ENCODE measurements at regions not wholly inside any gene's neighbourhood (a gene's known extent, or its start where the extent isn't known, plus 50 kb on each side); places are given as distances from the start of the nearest gene placed in this dataset.

DNA sequence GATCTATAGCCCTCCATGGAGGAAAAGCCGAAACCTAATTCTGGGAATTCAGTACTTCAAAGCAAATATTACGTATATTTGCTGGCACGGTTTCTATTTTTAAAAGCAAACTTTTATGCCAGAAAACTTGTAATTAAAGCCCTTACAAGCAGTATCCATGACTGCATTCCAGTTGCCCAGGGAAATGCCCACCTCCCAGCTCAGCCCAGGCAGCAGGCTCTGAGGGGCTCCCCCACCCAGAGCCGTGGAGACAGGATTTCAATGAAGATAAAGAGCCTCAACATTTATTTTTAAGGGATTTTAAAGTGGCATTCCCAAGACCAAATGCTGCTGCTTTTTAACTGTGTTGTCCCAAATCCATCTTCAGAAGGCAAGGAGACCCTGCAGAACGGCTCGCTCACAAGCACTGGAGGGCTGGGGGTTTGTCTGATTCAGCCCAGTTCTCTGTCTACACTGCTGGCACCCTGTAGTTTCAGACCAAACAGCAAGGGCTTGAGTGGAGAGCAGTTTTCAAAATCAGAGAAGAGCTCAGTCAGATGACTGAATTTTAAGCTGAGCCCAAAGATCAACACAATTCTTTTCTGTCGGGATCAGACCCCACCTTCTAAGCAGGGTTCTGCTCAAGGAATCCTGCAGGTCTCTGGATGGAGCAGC lies 105.1 kb downstream of the KCNF1 start:
- peaks cover 68% of the 10 kb centered on the region for H3K27me3 Mint-ChIP-seq (ENCODE audit: insufficient read depth)

DNA sequence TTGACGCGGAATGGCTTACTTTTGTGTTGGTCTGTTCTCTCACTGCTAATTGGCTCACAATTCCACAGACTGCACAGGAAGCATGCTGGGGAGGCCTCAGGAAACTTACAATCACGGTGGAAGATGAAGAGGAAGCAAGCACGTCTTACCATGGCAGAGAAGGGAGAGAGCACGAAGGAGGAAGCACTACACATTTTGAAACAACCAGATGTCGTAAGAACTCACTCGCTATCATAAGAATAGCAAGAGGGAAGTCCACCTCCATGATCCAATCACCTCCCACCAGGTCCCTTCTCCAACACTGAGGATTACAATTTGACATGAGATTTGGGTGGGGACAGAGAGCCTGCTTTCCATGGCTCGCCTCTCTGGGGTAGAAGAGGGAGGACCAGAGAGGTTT lies 106.2 kb downstream of the KCNF1 start:
- H3K9me3 Mint-ChIP-seq: no peaks in the 10 kb centered on the region; the same call in 1 of the 2 replicates
- no peaks in the 10 kb centered on the region for H3K4me1 Mint-ChIP-seq (ENCODE audit: low read depth)
- no peaks in the 10 kb centered on the region for H3K36me3 Mint-ChIP-seq (ENCODE audit: low read depth)
- no peak overlapping the region for H3K4me3 Mint-ChIP-seq
- H3K27me3 Mint-ChIP-seq (ENCODE audit: insufficient read depth): peaks cover 66% of the 10 kb centered on the region
- TF ChIP-seq, protein P1, sequence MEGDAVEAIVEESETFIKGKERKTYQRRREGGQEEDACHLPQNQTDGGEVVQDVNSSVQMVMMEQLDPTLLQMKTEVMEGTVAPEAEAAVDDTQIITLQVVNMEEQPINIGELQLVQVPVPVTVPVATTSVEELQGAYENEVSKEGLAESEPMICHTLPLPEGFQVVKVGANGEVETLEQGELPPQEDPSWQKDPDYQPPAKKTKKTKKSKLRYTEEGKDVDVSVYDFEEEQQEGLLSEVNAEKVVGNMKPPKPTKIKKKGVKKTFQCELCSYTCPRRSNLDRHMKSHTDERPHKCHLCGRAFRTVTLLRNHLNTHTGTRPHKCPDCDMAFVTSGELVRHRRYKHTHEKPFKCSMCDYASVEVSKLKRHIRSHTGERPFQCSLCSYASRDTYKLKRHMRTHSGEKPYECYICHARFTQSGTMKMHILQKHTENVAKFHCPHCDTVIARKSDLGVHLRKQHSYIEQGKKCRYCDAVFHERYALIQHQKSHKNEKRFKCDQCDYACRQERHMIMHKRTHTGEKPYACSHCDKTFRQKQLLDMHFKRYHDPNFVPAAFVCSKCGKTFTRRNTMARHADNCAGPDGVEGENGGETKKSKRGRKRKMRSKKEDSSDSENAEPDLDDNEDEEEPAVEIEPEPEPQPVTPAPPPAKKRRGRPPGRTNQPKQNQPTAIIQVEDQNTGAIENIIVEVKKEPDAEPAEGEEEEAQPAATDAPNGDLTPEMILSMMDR (IDR thresholded peaks at IDR 0.05): no peak
- H3K27ac Mint-ChIP-seq: no peak overlapping the region
- DNase-seq: no peak

More for the DNA sequence above, 105.1 kb downstream of the KCNF1 start:
- TF ChIP-seq, protein P1 (IDR thresholded peaks at IDR 0.05): no peak
- peaks cover 10% of the 10 kb centered on the region for H3K9me3 Mint-ChIP-seq
- no peaks in the 10 kb centered on the region for H3K36me3 Mint-ChIP-seq (ENCODE audit: low read depth)
- H3K4me3 Mint-ChIP-seq: no peak overlapping the region
- no peaks in the 10 kb centered on the region for H3K4me1 Mint-ChIP-seq (ENCODE audit: low read depth)
- H3K27ac Mint-ChIP-seq: no peak overlapping the region
- no peak for DNase-seq

DNA sequence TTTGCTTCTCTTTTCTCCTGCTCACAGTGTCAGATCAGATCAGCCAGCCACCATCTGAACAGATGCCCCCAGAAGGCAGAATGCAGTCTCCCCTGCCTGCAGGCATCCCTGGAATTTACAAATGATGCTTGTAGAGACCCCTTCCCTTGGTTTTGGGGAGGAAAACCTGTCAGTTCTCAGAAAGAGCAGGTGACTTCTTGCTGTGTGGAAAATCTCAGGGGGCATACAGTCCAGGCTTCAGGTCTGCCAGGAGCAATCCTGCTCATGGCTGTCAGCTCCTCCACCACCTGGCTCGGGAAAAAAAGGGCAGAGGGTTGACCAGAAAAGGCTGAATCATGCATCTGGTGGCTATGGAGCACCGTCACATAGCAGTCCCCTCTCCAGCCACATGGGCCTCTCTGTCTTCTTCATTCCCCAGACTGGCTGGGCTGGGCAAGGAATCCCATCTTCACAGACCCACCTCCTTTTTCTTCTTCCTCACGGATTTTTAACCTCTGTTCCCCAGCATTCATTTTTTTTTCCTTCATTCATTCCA lies 107.0 kb downstream of the KCNF1 start:
- no peaks in the 10 kb centered on the region for H3K9me3 Mint-ChIP-seq
- H3K27me3 Mint-ChIP-seq (ENCODE audit: insufficient read depth): peaks cover 58% of the 10 kb centered on the region
- no peak overlapping the region for H3K4me3 Mint-ChIP-seq
- DNase-seq: no peak
- H3K4me1 Mint-ChIP-seq (ENCODE audit: low read depth): no peaks in the 10 kb centered on the region
- no peak overlapping the region for H3K27ac Mint-ChIP-seq
- H3K36me3 Mint-ChIP-seq (ENCODE audit: low read depth): no peaks in the 10 kb centered on the region
- TF ChIP-seq, protein P1 (IDR thresholded peaks at IDR 0.05): no peak

DNA sequence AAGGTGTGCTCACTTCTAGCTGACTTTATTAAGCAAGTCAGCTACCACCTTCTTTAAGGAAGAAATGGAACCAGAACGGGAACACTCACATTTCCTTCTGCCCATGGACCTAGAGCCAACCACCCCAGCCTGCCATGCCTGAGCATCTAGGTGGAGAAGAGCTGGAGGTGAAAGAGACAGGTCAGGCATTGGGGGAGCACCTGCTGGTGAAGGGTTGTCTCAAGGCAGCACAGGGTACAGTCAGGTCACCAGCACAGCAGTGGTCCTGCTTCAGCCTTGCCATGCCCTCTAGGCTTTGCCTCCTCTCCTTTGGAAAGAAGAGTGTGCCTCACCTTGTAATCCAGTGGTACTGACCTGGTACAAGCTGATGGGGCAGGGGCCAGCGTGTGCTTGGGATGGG lies 107.9 kb downstream of the KCNF1 start:
- H3K36me3 Mint-ChIP-seq (ENCODE audit: low read depth): no peaks in the 10 kb centered on the region
- no peak overlapping the region for H3K27ac Mint-ChIP-seq
- no peak for DNase-seq
- no peaks in the 10 kb centered on the region for H3K4me1 Mint-ChIP-seq (ENCODE audit: low read depth)
- H3K9me3 Mint-ChIP-seq: no peaks in the 10 kb centered on the region
- no peak overlapping the region for H3K4me3 Mint-ChIP-seq
- peaks cover 55% of the 10 kb centered on the region for H3K27me3 Mint-ChIP-seq (ENCODE audit: insufficient read depth)
- TF ChIP-seq, protein P1 (IDR thresholded peaks at IDR 0.05): no peak

DNA sequence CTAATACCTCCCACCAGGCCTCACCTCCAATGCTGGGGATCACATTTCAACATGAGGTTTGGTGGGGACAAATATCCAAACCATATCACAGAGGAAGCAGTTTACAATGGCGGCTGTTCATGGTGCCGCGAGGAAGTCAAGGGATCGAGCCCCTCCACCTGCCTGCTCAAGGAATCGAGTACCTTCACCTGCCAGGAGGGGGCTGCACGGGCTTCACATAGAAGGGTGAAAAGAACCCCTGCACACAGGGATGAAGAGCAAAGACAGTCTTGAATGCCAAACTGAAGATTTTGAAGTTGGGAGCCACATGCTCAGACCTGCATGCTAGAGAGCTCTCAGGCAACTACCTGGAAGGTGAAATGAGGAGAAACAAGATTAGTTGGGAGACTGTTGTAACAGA lies 110.3 kb downstream of the KCNF1 start:
- Mint-ChIP-seq H3K4me3 (no peak overlapping the region), H3K4me1 (ENCODE audit: low read depth) (no peaks in the 10 kb centered on the region), H3K27me3 (ENCODE audit: insufficient read depth) (peaks cover 54% of the 10 kb centered on the region), H3K9me3 (no peaks in the 10 kb centered on the region), H3K27ac (no peak overlapping the region), H3K36me3 (ENCODE audit: low read depth) (no peaks in the 10 kb centered on the region)
- DNase-seq: no peak
- TF ChIP-seq, protein P1 (IDR thresholded peaks at IDR 0.05): 0 out of 2 replicates have a peak, but pooled peaks have one; percentile 9
